ENCODE measurements at regions not wholly inside any gene's neighbourhood (a gene's known extent, or its start where the extent isn't known, plus 50 kb on each side); places are given as distances from the start of the nearest gene placed in this dataset.
"Not testable (repeated sequence)": the region's sequence is repeated elsewhere in the genome, so short reads cannot be mapped to it uniquely, and the experiment has no call there.

DNA sequence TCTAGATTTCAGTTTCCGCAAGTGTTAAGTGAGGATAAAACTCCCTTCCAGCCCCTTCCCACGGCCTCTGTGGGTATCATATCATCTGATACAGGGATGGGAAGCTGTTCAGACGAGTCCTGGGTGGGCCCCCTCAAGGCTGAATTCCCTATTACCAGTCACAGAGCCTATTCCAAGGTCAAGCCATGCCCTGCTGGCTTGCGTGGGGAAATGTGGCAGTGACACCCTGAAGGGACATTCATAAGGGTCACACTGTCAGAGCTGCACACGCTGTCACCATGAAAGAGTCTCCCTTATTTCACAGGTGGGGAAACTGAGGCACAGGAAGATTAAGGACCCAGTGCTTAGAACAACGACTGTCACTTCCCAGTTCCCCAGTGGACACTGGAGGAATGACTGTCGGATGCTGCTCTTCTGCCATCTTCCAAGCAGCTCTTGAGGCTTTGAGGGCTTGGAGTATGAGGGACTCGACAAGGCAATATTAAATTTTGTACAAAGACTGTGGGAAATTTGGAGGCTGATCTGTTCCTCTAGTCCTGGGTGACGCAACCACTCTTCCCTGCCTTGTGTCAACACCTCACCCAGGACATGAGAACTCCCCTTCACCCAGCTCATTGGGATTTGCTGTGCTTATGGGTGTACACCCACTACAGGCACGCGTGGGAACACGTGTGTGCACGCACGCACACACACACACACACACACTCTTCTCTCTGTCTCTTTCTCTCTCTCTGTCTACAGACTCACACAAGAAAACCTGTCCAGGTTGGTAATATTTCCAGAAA, 386.0 kb downstream of the RPS24 start:
- no peak for DNase-seq

DNA sequence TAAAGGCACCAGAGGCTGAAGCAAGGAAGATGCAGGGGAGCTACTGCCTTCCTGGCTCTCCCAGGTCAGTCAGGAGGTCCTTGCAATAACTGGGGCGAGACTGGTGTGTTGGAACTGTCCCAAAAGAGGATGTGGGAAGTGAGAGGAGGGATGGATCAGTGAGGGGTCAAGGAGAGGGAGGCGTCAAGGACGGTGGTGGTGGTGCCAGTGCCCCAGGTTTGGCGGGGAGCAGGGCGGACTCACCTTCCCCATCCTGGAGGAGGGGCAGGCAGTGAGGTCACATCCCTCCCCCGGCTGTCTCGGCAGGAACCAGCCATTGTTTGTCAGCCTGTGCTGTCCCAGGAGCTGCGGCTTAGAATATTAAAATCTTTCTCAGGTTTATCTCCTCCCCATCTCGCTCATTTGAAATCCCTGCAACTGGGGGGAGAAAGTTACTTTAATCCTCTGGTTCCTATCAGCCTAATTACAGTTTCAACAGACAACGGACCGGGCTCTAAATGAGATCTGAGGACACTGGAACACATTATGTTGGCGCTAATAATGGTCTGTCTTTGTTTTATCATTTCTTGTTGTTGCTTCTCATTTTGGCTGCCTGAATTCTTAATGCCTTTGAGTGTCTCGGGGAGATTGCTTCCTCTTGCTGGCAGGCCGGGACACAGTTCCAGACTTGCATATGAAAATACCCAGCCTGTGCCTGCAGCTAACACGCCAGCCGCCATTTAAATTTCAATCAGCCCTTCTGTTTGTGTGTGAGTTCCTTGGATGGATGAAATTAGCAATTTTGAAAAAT, 387.5 kb downstream of the RPS24 start:
- DNase-seq: no peak

DNA sequence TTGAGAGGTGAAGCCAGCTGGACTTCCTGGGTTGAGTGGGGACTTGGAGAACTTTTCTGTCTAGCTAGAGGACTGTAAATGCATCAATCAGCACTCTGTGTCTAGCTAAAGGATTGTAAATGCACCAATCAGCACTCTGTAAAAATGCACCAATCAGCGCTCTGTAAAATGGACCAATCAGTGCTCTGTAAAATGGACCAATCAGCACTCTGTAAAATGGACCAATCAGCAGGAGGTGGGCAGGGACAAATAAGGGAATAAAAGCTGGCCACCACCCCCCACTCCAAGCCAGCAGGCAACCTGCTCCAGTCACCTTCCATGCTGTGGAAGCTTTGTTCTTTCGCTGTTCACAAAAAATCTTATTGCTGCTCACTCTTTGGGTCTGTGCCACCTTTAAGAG, 390.4 kb downstream of the RPS24 start:
- DNase-seq: not testable (repeated sequence)

DNA sequence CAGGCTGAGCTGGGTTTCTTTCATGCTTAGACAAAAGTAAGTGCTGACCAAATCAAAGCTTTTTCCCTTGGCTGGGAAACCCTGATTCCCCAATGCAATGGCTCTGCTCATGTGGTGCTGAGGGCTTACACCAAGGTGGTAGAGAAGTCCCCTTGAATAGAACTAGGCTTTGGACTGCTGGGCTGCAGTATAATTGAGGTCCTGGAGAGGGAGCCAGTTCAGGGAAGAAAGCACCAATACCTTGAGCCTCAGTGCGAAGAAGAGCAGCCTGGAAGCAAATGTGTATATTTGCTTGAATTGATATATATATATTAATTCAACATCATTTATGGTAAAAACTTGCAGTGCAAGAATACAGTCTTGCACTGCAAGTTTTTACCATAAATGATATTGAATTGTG, 391.1 kb downstream of the RPS24 start:
- no peak for DNase-seq

DNA sequence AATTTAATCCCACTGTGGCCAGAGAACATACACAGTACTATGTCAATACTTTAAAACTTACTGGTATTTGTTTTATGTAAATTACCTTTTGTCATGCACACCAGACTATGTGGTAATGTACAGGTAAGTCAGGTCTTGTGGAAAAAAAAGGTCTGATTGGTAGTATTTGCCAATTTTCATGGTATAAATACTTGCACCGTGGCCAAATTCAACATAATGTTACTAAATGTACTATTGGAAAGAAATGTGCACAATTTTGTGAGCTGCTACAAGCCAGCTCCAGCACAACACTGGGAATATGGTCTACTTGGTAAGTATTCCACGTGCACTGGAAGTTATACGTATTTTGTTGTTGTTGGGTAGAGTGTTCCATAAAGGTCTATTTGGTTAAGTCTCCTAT, 392.5 kb downstream of the RPS24 start:
- DNase-seq: no peak

GRCh38 chr10:78427497-78428031, 393.9 kb downstream of the RPS24 start:
- no peak for DNase-seq

GRCh38 chr10:78428579-78428978, 394.9 kb downstream of the RPS24 start:
- no peak for DNase-seq

GRCh38 chr10:78429984-78430383, 396.3 kb downstream of the RPS24 start:
- no peak for DNase-seq

DNA sequence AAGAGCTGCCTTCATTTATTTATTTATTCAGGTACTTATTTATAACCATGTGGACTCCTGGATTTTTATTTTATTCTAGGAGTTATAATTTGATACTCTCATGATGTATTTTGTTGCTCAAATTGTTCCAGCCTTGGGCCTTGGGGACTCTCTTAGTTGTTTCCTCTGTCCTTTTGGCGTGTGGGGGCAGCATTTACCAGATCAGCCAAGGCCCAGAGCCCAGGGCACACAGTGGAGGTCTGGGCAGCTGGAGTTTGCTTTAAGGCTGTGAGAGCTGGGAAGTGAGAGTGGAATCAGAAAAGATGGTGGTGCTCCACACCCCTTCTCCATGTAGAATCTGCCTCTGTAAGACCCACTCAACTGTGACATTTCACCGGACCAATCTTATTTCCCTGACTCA, 398.9 kb downstream of the RPS24 start:
- DNase-seq: no peak

DNA sequence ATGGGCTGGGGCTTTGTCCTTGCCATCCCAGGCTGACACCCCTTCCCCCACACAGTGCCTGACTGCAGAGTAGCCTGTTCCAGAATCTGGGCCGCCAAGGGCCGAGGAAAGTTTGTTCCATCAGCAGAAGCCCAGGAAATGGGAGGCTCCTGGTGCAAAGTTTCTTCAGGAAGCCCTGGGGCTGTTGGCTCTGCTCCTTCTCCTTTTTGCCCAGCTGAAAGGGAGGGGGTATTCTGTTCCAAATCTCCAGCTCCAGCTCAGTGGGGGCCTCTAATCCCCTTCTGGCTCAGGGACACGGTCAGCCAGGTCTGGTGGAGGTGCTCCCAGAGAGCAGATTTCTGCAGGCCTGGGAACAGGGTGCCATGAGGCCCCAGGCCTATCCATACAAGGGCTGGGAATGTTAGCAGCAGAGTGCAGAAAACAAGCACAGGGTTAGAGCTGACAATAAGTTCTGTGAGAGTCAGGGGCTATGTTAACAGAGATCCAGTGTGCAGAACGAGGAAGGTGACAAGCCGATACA, 399.5 kb downstream of the RPS24 start:
- DNase-seq: no peak

- no peak for DNase-seq
Observed at GRCh38 chr10:78433766-78434535, 400.3 kb downstream of the RPS24 start.

GRCh38 chr10:78434886-78435285, 401.2 kb downstream of the RPS24 start:
- DNase-seq: no peak

DNA sequence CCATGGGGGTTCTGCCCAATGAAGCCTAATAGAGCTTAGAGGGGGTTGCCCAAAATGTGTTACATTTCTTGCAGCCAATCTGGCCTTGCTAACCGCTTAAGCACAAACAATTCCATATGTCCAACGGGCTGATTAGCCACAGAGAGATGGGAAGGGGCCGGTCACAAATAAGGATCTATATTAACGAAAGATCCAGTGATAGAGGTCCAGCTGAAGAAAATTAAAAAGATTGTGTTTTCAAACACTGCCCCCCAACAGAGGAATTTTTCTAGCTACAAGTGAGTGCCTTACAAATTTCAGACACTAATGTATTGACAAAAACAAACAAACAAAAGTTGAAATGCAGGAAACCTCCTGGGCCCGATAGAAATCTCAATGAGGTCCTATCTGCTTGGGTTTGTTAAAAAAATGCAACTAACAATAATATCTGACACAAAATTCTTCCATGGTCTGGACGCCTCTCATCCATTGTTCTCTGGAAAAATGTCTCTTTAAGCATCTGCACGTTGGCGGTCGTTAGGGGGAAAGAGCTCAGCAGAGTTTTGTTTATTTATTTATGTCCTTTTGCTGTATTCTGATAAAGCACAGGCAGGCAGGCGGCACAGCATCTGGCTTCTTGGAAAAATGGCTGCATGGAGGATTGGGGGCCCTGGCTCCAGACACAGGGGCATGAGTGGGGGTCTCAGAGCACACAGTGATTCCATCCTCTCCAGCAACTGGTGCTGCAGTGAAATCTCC, 402.0 kb downstream of the RPS24 start:
- DNase-seq: no peak

DNA sequence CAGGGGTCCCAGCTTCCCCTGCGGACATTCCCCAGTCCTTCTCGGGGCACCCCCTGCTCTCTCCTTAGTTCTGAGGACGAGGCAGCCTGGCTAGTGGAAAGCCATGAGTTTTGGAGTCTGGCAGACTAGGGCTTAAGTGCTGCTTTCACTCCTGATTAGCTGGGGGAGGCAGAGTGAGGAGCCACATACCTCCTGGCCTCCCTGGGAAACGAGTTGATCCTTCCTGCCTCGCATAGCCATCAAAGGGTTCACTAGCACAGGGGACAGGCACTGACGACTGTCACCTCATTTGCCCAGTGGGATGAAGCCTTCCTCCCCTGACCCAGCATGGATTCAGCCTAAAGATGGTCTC, 402.5 kb downstream of the RPS24 start:
- no peak for DNase-seq

- no peak for DNase-seq
Observed at GRCh38 chr10:78436706-78437406, 403.2 kb downstream of the RPS24 start.

- no peak for DNase-seq
Observed at GRCh38 chr10:78437407-78437768, 403.7 kb downstream of the RPS24 start.

DNA sequence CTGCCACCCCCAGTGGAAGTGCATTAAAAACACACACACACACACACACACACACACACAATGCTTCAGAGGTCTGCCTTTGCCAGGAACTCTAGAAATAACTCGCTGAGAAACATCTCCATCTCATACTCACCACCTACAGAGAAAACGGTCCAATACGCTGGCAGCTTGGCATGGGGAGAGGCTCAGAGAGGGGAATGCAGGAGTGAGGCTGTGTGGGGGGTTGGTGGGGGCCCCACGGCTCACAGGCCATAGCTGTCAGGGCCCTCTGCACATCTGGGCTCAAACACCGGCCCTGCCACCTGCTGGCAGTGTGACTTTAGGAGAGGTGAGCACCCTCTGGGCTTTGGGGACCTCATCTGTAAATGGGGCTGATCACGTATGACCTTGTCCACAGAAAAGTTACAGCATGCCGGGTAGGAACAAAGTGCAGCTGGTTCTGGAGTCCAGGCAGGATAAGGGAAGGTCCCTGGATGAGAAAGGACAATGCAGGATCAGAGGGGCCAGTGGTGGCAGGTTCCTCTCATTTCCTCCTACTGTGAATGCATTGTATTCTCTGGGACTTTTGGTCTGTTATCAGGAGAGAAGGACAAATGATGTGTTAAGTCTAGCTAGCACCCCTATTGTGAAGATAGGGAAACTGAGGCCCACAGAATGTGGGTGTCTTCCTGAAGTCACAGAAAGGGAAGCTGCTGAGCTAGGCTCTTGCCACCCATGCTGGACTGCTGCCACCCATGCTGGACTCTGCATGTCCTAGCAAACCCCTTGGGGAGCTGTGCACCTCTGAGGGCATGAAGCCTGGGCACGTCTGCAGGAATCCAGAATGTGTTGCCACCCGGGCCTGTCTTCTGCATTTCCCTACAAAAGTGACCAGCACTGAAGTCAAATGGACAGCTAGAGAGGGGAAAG, 404.6 kb downstream of the RPS24 start:
- DNase-seq: no peak

DNA sequence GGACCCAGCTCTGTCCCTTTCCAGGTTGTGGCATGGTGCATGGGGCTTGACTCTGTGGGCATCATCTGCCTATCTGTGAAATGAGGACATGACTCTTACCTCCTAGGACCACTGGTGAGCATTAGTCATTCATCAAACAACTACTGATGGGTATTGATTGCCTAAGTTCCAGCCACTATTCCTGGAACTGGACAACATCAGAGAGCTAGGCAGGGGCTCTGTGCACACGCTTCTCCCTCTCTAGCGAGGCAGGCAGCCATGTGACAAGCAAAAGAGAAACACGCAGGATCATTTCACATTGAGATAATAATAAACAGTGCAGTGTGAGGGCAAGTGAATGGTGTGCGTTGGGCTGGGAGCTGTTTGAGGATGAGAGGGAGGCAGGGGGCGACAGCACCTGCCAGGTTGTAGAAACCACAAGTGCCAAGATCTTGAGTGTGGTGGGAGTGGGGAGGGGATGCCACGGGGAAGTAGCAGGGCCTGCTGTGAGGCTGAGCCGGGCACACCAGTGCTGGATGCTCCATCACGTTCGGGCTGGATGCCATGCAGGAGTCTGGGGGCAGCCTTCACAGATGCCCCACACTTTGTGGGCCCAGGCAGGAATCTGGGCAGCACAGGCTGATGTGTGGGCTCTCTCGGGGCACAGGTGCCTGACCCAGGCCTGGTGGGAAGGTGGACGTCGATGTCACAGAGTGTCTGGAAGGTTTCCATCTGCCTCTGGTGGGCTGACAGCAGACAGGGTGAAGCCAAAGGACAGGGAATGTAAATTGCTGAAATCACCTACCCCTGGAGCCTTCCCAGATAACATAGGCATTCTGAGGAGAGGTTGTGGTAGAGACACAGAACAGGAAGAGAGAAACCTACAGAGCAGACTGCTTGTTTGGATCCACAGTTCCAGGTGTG, 405.5 kb downstream of the RPS24 start:
- no peak for DNase-seq

DNA sequence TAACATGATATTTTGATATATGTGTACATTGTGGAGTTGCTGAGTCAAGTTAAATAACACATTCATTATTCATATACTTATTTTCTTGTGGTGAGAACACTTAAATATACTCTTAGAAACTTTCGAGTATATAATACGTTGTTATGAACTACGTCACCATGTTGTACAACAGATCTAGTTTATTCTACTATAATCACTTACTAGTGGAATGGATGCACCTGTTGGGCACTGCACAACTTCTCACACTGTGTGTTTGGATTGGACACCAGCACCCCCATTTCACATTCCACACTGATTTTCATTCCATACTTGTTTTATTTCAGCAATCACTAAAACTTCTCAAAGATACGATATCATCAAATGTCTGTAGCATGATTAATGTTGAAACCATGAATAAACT, 407.3 kb downstream of the RPS24 start:
- no peak for DNase-seq

DNA sequence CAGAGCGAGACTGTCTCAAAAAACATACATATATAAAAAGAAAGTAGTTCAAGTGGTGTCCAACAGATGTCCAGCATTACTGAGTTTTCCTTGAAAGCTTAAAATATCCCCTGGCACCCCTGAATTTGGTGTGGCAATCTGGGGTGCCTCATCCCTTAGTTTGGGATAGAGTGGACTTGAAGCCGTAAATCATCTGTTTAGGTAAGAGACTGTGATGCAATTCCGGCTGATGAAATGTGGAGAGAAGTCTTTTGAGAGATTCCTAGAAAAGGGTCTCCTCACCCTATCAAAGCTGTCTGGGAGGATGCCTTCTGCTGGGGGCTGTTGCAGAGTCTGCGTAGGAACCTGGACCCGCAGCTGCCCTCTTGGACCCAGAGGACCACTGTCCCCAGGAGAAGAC, 408.0 kb downstream of the RPS24 start:
- DNase-seq: no peak

Measured in NCI-H1694 (cell line).